H1 (cell line): ENCODE measurements at regions not wholly inside any gene's neighbourhood (a gene's known extent, or its start where the extent isn't known, plus 50 kb on each side); places are given as distances from the start of the nearest gene placed in this dataset.

Source experiments
- CREB1 ChIP-seq: IDR thresholded peaks from 2 replicates; pipeline ENCODE4 v1.6.1; 2012; ENCODE audit warnings: inconsistent platforms
- CTBP2 ChIP-seq: IDR thresholded peaks from 2 replicates; pipeline ENCODE4 v1.7.0; 2011; ENCODE audit warnings: borderline replicate concordance, mild to moderate bottlenecking, moderate library complexity, mixed read lengths, low read length; ENCODE audit not compliant: insufficient read depth, insufficient read length
- EGR1 ChIP-seq: IDR thresholded peaks from 2 replicates; pipeline ENCODE4 v1.6.1; 2011; ENCODE audit warnings: low read depth, low read length, borderline replicate concordance
- EZH2 ChIP-seq: fragments of 200-600 bp; sonication (generic); IDR thresholded peaks from 2 replicates; pipeline ENCODE4 v1.7.1; 2012; ENCODE audit warnings: low read depth, mild to moderate bottlenecking, moderate library complexity, low read length, inconsistent platforms; ENCODE audit not compliant: severe bottlenecking
- JUND ChIP-seq: IDR thresholded peaks from 2 replicates; pipeline ENCODE4 v1.6.1; 2011; ENCODE audit warnings: mild to moderate bottlenecking, improper control_type of control experiment, low read length
- KDM4A ChIP-seq: IDR thresholded peaks from one replicate; pipeline ENCODE4 v1.7.1; 2012; ENCODE audit warnings: low read depth, mild to moderate bottlenecking, moderate library complexity, low read length, inconsistent platforms; ENCODE audit not compliant: severe bottlenecking
- NRF1 ChIP-seq: IDR thresholded peaks from 2 replicates; pipeline ENCODE4 v1.6.1; 2011; ENCODE audit warnings: mild to moderate bottlenecking, low read depth, low read length, improper control_type of control experiment
- POLR2A ChIP-seq, 2 experiments: IDR thresholded peaks; 1 replicate in 1 of 2; 2 replicates in 1 of 2; pipeline ENCODE4 v1.6.1; 2011; ENCODE audit warnings: low read depth in 2 of 2, low read length in 2 of 2, mild to moderate bottlenecking in 2 of 2; ENCODE audit errors: control extremely low read depth in 1 of 2
- POLR2AphosphoS5 ChIP-seq: IDR thresholded peaks from 2 replicates; pipeline ENCODE4 v1.6.1; 2011; ENCODE audit warnings: low read depth, low read length
- RAD21 ChIP-seq, 2 experiments: IDR thresholded peaks in 1 of 2; conservative IDR thresholded peaks in 1 of 2; 2 replicates each; pipeline ENCODE4 v1.6.1; 2011; ENCODE audit warnings: low read depth in 2 of 2, low read length in 2 of 2, improper control_type of control experiment in 1 of 2, inconsistent platforms in 1 of 2, mild to moderate bottlenecking in 1 of 2, moderate library complexity in 1 of 2
- RBBP5 ChIP-seq: IDR thresholded peaks from 2 replicates; pipeline ENCODE4 v1.7.1; 2012; ENCODE audit warnings: low read depth, mild to moderate bottlenecking, inconsistent platforms, low read length, moderate library complexity, borderline replicate concordance
- TAF7 ChIP-seq: optimal IDR thresholded peaks from 2 replicates; pipeline ENCODE3; 2011; ENCODE audit warnings: low read depth, mild to moderate bottlenecking, inconsistent platforms, low read length, moderate library complexity, borderline replicate concordance

DNA sequence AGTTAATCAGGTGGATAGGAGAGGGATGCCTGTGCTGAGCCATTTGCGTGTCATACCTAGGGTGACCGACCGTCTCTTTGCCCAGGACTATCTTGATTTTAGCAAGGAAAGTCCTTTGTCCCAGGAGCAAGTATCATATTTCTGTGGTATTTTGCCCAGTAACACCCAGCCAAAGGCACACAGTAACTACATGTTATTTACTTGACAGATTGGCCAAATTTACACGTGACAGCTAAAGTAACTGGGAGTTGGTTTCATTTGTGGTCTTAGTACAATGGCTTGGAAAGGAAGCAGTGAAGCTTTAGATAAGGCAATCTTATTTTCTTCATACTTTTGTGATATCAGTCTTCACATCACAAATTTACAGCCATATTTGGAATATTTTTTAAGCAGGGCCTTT, 142.1 kb downstream of the JCAD start (continued):
- TF ChIP-seq POLR2AphosphoS5, result no peak
- TF ChIP-seq KDM4A, result no peak
- no peak for TF ChIP-seq POLR2A (IDR thresholded peaks at IDR 0.05; ENCODE audit: control extremely low read depth in 1 of 2, low read depth in 2 of 2, low read length in 2 of 2)
- no peak for TF ChIP-seq EZH2
- TF ChIP-seq EGR1, result no peak
- TF ChIP-seq RBBP5, result no peak
- no peak for TF ChIP-seq RAD21 (IDR thresholded peaks at IDR 0.05 in 1 of 2, conservative IDR thresholded peaks at IDR 0.05 in 1 of 2; ENCODE audit: low read depth in 2 of 2, low read length in 2 of 2)
- TF ChIP-seq CTBP2, result no peak
- no peak for TF ChIP-seq JUND
- TF ChIP-seq NRF1, result no peak
- TF ChIP-seq TAF7, result no peak
- no peak for TF ChIP-seq CREB1
